ENCODE measurements at regions not wholly inside any gene's neighbourhood (a gene's known extent, or its start where the extent isn't known, plus 50 kb on each side); places are given as distances from the start of the nearest gene placed in this dataset.
"Not testable (repeated sequence)": the region's sequence is repeated elsewhere in the genome, so short reads cannot be mapped to it uniquely, and the experiment has no call there.

- DNase-seq (ENCODE audit: low spot score): no peak
Measured at GRCh38 chr3:181920409-181920808, 208.7 kb downstream of the SOX2 start.

- DNase-seq (ENCODE audit: low spot score): no peak
Measured at GRCh38 chr3:181921220-181921619, 209.5 kb downstream of the SOX2 start.

GRCh38 chr3:181925841-181926240 is 214.1 kb downstream of the SOX2 start:
- not testable (repeated sequence) for DNase-seq (ENCODE audit: low spot score)

GRCh38 chr3:181929501-181929900 is 217.8 kb downstream of the SOX2 start:
- no peak for DNase-seq (ENCODE audit: low spot score)

DNA sequence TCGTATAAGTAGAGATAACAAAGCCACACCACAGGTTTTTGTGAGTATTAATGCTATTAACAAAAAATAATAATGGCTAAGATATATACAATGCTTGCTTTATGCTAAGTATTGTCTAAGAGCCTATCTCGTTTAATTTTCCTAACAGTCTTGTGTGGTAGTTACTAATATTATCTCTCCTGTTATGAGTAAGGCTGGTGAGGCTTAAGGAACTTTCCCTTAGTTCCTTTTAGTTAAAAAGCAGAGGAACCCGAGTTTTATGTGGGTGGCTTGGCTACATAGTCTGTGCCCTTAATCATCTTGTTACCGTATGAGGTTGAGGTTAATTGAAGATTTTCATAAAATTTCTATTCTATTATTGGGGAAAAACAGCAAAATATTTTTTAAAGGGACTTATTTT is 218.4 kb downstream of the SOX2 start:
- no peak for DNase-seq (ENCODE audit: low spot score)

DNA sequence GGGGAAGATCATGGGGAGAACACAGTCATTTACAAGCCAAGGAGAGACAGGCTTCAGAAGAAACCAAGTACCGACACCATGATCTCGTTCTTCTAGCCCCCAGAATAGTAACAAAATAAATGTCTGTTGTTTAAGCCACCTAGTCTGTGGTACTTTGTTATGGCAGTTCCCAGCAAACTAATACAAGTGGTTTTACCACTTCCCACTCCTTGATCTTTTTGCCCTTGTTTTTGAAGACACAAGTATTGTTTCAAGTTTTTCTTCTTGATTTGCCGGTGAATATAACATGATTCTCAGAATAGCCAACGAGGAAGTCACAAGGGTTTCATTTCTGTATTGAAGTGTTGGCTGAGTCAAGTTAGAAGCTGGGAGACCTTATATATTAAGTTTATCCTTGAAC is 220.3 kb downstream of the SOX2 start:
- DNase-seq (ENCODE audit: low spot score): no peak

- DNase-seq (ENCODE audit: low spot score): no peak
Measured at GRCh38 chr3:181933052-181933618, 221.4 kb downstream of the SOX2 start.

GRCh38 chr3:181935915-181936314 is 224.2 kb downstream of the SOX2 start:
- no peak for DNase-seq (ENCODE audit: low spot score)

- DNase-seq (ENCODE audit: low spot score): no peak
Measured at GRCh38 chr3:181936774-181937173, 225.0 kb downstream of the SOX2 start.

- not testable (repeated sequence) for DNase-seq (ENCODE audit: low spot score)
Measured at GRCh38 chr3:181938580-181938979, 226.9 kb downstream of the SOX2 start.

DNA sequence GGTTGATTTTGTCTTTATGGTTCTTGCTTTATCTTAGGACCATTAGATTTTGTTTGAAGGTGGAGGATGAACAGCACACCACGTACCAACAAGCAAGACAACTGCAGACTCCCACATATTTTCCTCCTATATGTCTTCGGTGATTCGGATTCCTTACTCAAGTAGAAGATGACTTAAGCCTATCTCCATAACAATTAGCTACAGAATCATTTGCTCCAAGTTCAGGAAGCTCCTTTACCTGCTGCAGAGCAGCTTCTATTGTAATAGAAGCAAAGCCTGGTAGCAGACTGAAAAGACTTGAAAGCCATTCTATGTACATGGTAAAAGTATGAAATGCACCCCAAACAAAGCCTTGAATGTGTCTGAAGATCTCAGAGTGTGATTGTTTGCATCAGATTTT is 229.0 kb downstream of the SOX2 start:
- DNase-seq (ENCODE audit: low spot score): no peak

GRCh38 chr3:181941250-181941649 is 229.5 kb downstream of the SOX2 start:
- no peak for DNase-seq (ENCODE audit: low spot score)

DNA sequence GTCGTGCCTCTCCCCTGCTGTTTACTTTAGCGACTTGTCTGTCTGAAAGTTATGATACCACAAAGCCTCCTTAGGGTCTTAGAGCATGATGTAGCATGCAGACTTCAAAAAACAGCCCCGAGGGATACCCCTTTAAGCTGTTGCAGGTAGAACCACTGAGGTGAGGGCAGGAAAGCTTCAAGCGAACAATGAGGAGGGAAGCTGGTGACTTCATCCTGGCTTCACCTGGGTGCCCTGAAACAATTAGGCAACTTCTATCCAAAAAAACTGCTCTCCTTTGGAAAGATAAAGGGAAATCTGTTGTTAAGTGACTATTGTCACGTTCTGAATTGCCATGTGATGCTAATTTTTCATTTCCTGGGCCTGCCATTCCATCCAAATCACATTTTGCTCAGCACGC is 231.6 kb downstream of the SOX2 start:
- no peak for DNase-seq (ENCODE audit: low spot score)

GRCh38 chr3:181947606-181948005 is 235.9 kb downstream of the SOX2 start:
- DNase-seq (ENCODE audit: low spot score): no peak

DNA sequence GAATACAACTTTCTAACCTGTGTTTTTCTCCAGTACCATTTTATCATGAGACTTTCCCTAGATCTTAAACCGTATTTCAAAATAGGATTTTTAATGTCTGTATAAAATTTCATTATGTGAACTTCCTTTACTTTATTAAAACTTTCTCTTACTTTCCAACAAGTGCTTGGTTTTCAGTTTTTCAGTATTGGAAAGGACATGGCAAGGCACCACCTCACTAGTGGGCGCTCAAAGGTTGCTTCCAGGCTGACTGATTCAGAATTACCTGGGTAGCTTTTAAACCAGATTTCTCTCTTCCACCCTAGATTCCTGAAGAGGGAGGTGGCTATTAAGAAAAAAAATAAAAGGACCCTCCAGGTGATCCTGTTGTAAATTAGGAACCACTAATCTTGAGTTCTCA is 236.6 kb downstream of the SOX2 start:
- DNase-seq (ENCODE audit: low spot score): no peak

DNA sequence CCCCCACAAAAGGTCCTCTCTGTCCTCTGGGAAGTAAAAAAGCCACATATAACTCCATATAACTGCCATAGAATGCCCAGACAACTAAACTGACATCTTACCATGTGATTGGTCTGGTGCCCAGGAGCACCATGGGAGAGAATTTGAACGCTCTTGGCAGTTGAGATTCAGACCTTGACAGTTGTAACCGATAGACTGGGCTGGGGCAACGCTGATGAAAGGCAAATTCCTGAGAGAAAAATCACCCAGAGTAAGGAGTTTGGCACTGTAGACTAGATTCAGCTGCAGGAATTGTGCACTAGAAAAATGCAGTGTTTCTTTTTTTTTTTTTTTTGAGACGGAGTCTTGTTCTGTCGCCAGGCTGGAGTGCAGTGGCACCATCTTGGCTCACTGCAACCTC is 240.5 kb downstream of the SOX2 start:
- no peak for DNase-seq (ENCODE audit: low spot score)

DNA sequence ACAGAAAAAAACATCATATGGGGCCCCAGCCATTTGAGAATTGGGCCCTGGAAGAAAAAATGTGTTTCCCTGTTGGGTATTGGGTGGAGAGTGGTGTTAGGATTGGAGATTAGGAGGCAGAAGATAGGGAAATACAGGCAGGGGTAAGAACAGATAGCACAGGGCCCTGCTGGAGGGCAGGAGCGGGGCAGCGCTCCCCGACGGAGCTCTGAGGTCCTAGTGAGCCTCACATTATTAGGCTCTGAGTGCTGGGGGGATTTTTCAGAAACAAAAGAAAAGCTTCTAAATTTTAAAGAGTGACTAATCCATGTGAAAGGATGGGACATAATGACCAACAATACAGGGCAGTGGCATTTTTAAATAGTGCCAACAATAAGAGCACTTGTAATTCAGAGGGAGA is 241.2 kb downstream of the SOX2 start:
- no peak for DNase-seq (ENCODE audit: low spot score)

GRCh38 chr3:181955566-181955965 is 243.8 kb downstream of the SOX2 start:
- no peak for DNase-seq (ENCODE audit: low spot score)

GRCh38 chr3:181956122-181956521 is 244.4 kb downstream of the SOX2 start:
- DNase-seq (ENCODE audit: low spot score): no peak

GRCh38 chr3:181966393-181966792 is 254.7 kb downstream of the SOX2 start:
- no peak for DNase-seq (ENCODE audit: low spot score)

DNA sequence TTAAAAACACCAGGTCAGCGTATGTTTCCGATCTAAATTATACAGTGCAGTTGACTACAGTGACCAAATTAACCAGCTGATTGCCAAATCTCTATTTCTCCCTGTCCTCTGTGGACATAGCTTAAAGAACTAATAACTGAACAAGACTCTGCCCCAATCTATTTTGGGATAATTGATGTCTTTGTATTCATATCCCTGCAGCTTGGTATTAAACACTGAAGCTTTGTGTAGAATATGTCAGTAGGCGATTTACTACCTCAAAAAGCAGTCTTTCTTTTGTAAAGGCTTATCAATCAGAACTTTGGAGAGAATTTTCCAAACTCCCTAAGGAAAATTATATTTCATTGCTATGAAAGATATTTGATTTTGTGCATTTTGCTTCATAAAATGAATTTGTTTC is 258.2 kb downstream of the SOX2 start:
- DNase-seq (ENCODE audit: low spot score): no peak

DNA sequence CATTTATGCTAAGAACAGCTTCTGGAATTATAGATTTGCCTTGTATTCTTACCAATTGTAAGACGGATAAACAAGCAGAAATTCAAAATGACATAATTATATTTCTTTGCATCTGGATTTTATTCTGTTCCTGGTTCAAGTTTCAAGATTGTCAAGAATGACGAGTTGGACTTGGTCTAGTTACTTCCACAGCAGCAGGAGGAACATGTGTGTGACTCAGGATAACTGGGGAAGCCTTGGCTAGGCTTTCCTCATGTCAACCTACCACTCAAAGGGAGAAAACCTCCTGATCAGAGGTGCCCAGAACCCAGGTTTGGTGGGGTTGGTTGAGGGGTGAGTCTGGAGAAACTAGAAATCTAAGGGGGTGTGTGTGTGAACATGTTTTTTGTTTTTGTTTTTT is 259.7 kb downstream of the SOX2 start:
- no peak for DNase-seq (ENCODE audit: low spot score)

GRCh38 chr3:181974198-181974597 is 262.5 kb downstream of the SOX2 start:
- DNase-seq (ENCODE audit: low spot score): no peak

DNA sequence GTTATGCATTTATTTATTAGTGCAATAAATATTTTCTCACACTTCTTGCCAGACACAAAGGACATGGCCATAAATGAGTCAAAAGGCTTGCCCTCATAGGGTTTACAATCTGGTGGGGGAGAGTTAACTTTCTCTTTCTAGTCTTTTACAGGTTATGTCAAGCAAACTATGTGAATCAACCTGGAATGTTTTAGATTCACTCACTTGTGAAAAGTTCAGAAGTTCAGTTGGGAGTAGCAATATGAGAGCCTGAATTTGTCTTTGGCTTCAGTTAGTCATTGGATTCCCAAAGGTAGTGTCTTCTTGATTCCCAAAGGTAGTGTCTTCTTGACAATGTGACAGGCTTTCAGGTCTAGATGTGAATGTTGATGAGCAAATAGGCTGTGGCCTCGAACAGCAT is 264.8 kb downstream of the SOX2 start:
- DNase-seq (ENCODE audit: low spot score): no peak

GRCh38 chr3:181985386-181985785 is 273.7 kb downstream of the SOX2 start:
- no peak for DNase-seq (ENCODE audit: low spot score)

Data from hematopoietic multipotent progenitor cell treated with erythropoietin and hydrocortisone succinate and interleukin-3 and kit ligand, for 17 days (in vitro differentiated cells).